CD14-positive monocyte (primary cell): ENCODE measurements at regions not wholly inside any gene's neighbourhood (a gene's known extent, or its start where the extent isn't known, plus 50 kb on each side); places are given as distances from the start of the nearest gene placed in this dataset.
"Not testable (repeated sequence)": the region's sequence is repeated elsewhere in the genome, so short reads cannot be mapped to it uniquely, and the experiment has no call there.

ENCODE experiments used
- DNase-seq, 3 donors: peaks; one replicate each; pipeline ENCODE4 v3.0.0-alpha.2; 2011 to 2022
- H2AFZ ChIP-seq: 2 replicates; pipeline ENCODE4 v1.6.0; 2012; ENCODE audit warnings: mild to moderate bottlenecking, low read depth, low read length, inconsistent platforms; ENCODE audit not compliant: insufficient read depth, poor library complexity, severe bottlenecking
- H3K27ac ChIP-seq, 2 donors: 1 replicate in 1 of 2; 2 replicates in 1 of 2; pipeline ENCODE4 v1.5.1; 2012 to 2013; ENCODE audit warnings: low read length in 2 of 2, control low read depth in 1 of 2, inconsistent platforms in 1 of 2, low read depth in 1 of 2, mild to moderate bottlenecking in 1 of 2
- H3K27me3 ChIP-seq, 2 donors: one replicate each; pipeline versions ENCODE4 v1.6.0 to v1.6.1; 2011 to 2013; ENCODE audit warnings: low read length in 2 of 2; ENCODE audit not compliant: control insufficient read depth in 2 of 2, insufficient read depth in 2 of 2
- H3K36me3 ChIP-seq, 2 donors: replicated peaks in 1 of 2; 1 replicate in 1 of 2; 2 replicates in 1 of 2; pipeline versions ENCODE4 v1.5.1 to v1.6.1; 2012 to 2013; ENCODE audit warnings: low read length in 2 of 2, control low read depth in 1 of 2, inconsistent platforms in 1 of 2, mild to moderate bottlenecking in 1 of 2; ENCODE audit not compliant: insufficient read depth in 2 of 2, control insufficient read depth in 1 of 2
- H3K4me1 ChIP-seq, 2 donors: 1 replicate in 1 of 2; 2 replicates in 1 of 2; pipeline versions ENCODE4 v1.5.1 to v1.6.1; 2012 to 2013; ENCODE audit warnings: low read length in 2 of 2, control low read depth in 1 of 2, inconsistent platforms in 1 of 2, mild to moderate bottlenecking in 1 of 2, moderate library complexity in 1 of 2; ENCODE audit not compliant: insufficient read depth in 2 of 2, control insufficient read depth in 1 of 2
- H3K4me2 ChIP-seq: replicated peaks from 2 replicates; pipeline ENCODE3; 2012; ENCODE audit warnings: low read length, moderate library complexity, mild to moderate bottlenecking; ENCODE audit not compliant: poor library complexity, severe bottlenecking; ENCODE audit errors: extremely low read depth
- H3K4me3 ChIP-seq, 3 experiments: fragments of 200-600 bp in 1 of 3; sonication (generic) in 1 of 3; replicated peaks in 1 of 3; 1 replicate in 2 of 3; 2 replicates in 1 of 3; pipeline ENCODE4 v1.5.1; 2011 to 2013; ENCODE audit warnings: low read length in 3 of 3, mild to moderate bottlenecking in 3 of 3, control low read depth in 2 of 3, low read depth in 2 of 3, inconsistent platforms in 1 of 3, moderate library complexity in 1 of 3
- H3K79me2 ChIP-seq: 2 replicates; pipeline ENCODE4 v1.6.0; 2012; ENCODE audit warnings: mild to moderate bottlenecking, control low read depth, inconsistent platforms, low read length, moderate library complexity; ENCODE audit not compliant: insufficient read depth
- H3K9ac ChIP-seq: 2 replicates; pipeline ENCODE4 v1.6.0; 2017; ENCODE audit warnings: low read length, mild to moderate bottlenecking; ENCODE audit not compliant: insufficient read depth, poor library complexity, severe bottlenecking
- H3K9me3 ChIP-seq, 2 donors: replicated peaks in 1 of 2; 1 replicate in 1 of 2; 2 replicates in 1 of 2; pipeline versions ENCODE4 v1.5.1 to v1.6.1; 2012 to 2013; ENCODE audit warnings: low read length in 2 of 2, control low read depth in 1 of 2; ENCODE audit not compliant: control insufficient read depth in 1 of 2, insufficient read depth in 1 of 2
- H4K20me1 ChIP-seq: 2 replicates; pipeline ENCODE4 v1.6.0; 2012; ENCODE audit warnings: mild to moderate bottlenecking, low read length, control low read depth, moderate library complexity; ENCODE audit not compliant: insufficient read depth
- H3K27ac Mint-ChIP-seq, 7 donors: one replicate each; pipeline ENCODE4 v1.8.0; 2020; ENCODE audit warnings: mild to moderate bottlenecking in 7 of 7, mixed read lengths in 7 of 7, moderate library complexity in 6 of 7, inconsistent platforms in 2 of 7
- H3K27me3 Mint-ChIP-seq, 3 donors: one replicate each; pipeline ENCODE4 v1.8.0; 2021 to 2022; ENCODE audit warnings: low read depth in 3 of 3, mild to moderate bottlenecking in 3 of 3, mixed read lengths in 3 of 3, moderate library complexity in 3 of 3, inconsistent platforms in 1 of 3
- H3K36me3 Mint-ChIP-seq, 2 donors: one replicate each; pipeline ENCODE4 v1.8.0; 2020; ENCODE audit warnings: mixed read lengths in 2 of 2, inconsistent platforms in 1 of 2, mild to moderate bottlenecking in 1 of 2
- H3K4me1 Mint-ChIP-seq: one replicate; pipeline ENCODE4 v1.8.0; 2020; ENCODE audit warnings: mild to moderate bottlenecking, mixed read lengths
- H3K4me3 Mint-ChIP-seq, 2 donors: one replicate each; pipeline ENCODE4 v1.8.0; 2020; ENCODE audit warnings: mild to moderate bottlenecking in 2 of 2, mixed read lengths in 2 of 2, moderate library complexity in 1 of 2
- H3K9me3 Mint-ChIP-seq, 7 donors: one replicate each; pipeline ENCODE4 v1.8.0; 2020 to 2022; ENCODE audit warnings: mixed read lengths in 7 of 7, mild to moderate bottlenecking in 6 of 7, moderate library complexity in 6 of 7, inconsistent platforms in 2 of 7
- WGBS: methylation state at CpG from one replicate; pipeline ENCODE4 v1.1.5; 2013; ENCODE audit warnings: missing lambda C conversion rate; ENCODE audit not compliant: insufficient coverage; 5-methylcytosine and 5-hydroxymethylcytosine counted together
- intact Hi-C, 2 donors: fragments of 100-400 bp; cut with micrococcal nuclease; formaldehyde crosslinking; loops; one replicate each; pipeline versions ENCODE4 v1.15.0 to v1.15.1; 2023
- TF ChIP-seq, protein P1 (sequence below): fragments of 200-600 bp; IDR thresholded peaks from one replicate; pipeline ENCODE4 v1.8.0; 2022; ENCODE audit warnings: antibody characterized with exemption, mild to moderate bottlenecking

- Mint-ChIP-seq H3K4me3 (no peak overlapping the region), H3K27ac (no peak overlapping the region), H3K9me3 (peaks cover 0 to 2% (median 0%) of the 10 kb centered on the region in 7 donors), H3K27me3 (peaks cover 0 to 11% (median 3%) of the 10 kb centered on the region in 3 donors), H3K36me3 (no peaks in the 10 kb centered on the region), H3K4me1 (no peaks in the 10 kb centered on the region)
- no peaks in the 10 kb centered on the region for H3K36me3 ChIP-seq
- no peak overlapping the region for H3K4me2 ChIP-seq
- intact Hi-C loops, result no loop called here
- H3K9me3 ChIP-seq, result no peaks in the 10 kb centered on the region
- no peaks in the 10 kb centered on the region for H3K79me2 ChIP-seq
- WGBS, result 82% methylated on average over 14 of the region's 22 CpGs
- no peak overlapping the region for H3K9ac ChIP-seq
- no peak for DNase-seq
- H3K27me3 ChIP-seq, result no peaks in the 10 kb centered on the region
- H3K4me3 ChIP-seq, result no peak overlapping the region
- H2AFZ ChIP-seq, result no peak overlapping the region
- no peaks in the 10 kb centered on the region for H4K20me1 ChIP-seq
- H3K4me1 ChIP-seq, result no peaks in the 10 kb centered on the region
- H3K27ac ChIP-seq, result no peak overlapping the region
- TF ChIP-seq, protein P1, sequence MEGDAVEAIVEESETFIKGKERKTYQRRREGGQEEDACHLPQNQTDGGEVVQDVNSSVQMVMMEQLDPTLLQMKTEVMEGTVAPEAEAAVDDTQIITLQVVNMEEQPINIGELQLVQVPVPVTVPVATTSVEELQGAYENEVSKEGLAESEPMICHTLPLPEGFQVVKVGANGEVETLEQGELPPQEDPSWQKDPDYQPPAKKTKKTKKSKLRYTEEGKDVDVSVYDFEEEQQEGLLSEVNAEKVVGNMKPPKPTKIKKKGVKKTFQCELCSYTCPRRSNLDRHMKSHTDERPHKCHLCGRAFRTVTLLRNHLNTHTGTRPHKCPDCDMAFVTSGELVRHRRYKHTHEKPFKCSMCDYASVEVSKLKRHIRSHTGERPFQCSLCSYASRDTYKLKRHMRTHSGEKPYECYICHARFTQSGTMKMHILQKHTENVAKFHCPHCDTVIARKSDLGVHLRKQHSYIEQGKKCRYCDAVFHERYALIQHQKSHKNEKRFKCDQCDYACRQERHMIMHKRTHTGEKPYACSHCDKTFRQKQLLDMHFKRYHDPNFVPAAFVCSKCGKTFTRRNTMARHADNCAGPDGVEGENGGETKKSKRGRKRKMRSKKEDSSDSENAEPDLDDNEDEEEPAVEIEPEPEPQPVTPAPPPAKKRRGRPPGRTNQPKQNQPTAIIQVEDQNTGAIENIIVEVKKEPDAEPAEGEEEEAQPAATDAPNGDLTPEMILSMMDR, result no peak
Measured at GRCh38 chrX:1138476-1139184, 73.8 kb downstream of the CRLF2 start.

- Mint-ChIP-seq H3K36me3 (no peaks in the 10 kb centered on the region), H3K4me3 (no peak overlapping the region), H3K9me3 (peaks cover 0 to 2% (median 0%) of the 10 kb centered on the region in 7 donors), H3K4me1 (no peaks in the 10 kb centered on the region), H3K27ac (no peak overlapping the region), H3K27me3 (peaks cover 0 to 11% (median 3%) of the 10 kb centered on the region in 3 donors)
- Histone ChIP-seq H3K36me3 (no peaks in the 10 kb centered on the region), H3K27me3 (no peaks in the 10 kb centered on the region), H3K27ac (no peak overlapping the region), H2AFZ (no peak overlapping the region), H3K9me3 (no peaks in the 10 kb centered on the region), H4K20me1 (no peaks in the 10 kb centered on the region), H3K4me1 (no peaks in the 10 kb centered on the region), H3K9ac (no peak overlapping the region), H3K79me2 (no peaks in the 10 kb centered on the region), H3K4me3 (no peak overlapping the region), H3K4me2 (no peak overlapping the region)
- WGBS, result 91% methylated on average over 9 of the region's 10 CpGs
- TF ChIP-seq, protein P1, result no peak
- no peak for DNase-seq
- intact Hi-C loops, result no loop called here
Measured at GRCh38 chrX:1137531-1137930, 74.9 kb downstream of the CRLF2 start.

- H3K79me2 ChIP-seq, H3K9me3 Mint-ChIP-seq, H3K9me3 ChIP-seq, H3K4me1 ChIP-seq, DNase-seq, H3K4me1 Mint-ChIP-seq, H2AFZ ChIP-seq, H4K20me1 ChIP-seq, intact Hi-C loops, H3K4me3 Mint-ChIP-seq, H3K36me3 ChIP-seq, H3K36me3 Mint-ChIP-seq, H3K4me3 ChIP-seq, H3K27me3 ChIP-seq, H3K9ac ChIP-seq, H3K27ac Mint-ChIP-seq, H3K27ac ChIP-seq, H3K4me2 ChIP-seq: not testable (repeated sequence)
- WGBS, result 89% methylated on average over 3 of the region's 8 CpGs
- peaks cover 0 to 11% (median 3%) of the 10 kb centered on the region in 3 donors for H3K27me3 Mint-ChIP-seq
Measured at GRCh38 chrX:1136582-1136981, 75.9 kb downstream of the CRLF2 start.
